ENCODE measurements at regions not wholly inside any gene's neighbourhood (a gene's known extent, or its start where the extent isn't known, plus 50 kb on each side); places are given as distances from the start of the nearest gene placed in this dataset.
"Not testable (repeated sequence)": the region's sequence is repeated elsewhere in the genome, so short reads cannot be mapped to it uniquely, and the experiment has no call there.

DNA sequence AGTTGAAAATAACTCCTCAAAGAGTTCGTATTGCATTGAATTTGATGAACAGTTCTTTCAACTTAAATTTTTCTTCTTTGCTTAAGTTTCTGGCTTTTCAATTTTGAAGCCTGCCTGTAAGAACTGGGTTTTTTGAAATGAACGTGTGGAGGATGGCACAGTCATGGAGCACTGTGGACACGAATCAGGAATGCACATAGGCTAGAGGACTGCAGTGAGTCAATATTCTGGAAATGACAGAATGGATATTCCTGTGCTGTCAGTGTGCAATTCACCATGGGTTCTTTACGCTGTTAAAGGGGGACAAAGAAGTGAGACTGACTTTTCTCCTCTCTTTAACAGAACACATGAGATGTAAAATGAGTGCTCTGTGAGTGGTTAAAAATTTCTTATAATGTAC lies 368.0 kb upstream of the AGA start:
- DNase-seq (ENCODE audit: low read depth), result no peak
- no peak overlapping the region for H3K4me3 ChIP-seq (ENCODE audit: low read depth, low read length)
- TF ChIP-seq, protein P1, sequence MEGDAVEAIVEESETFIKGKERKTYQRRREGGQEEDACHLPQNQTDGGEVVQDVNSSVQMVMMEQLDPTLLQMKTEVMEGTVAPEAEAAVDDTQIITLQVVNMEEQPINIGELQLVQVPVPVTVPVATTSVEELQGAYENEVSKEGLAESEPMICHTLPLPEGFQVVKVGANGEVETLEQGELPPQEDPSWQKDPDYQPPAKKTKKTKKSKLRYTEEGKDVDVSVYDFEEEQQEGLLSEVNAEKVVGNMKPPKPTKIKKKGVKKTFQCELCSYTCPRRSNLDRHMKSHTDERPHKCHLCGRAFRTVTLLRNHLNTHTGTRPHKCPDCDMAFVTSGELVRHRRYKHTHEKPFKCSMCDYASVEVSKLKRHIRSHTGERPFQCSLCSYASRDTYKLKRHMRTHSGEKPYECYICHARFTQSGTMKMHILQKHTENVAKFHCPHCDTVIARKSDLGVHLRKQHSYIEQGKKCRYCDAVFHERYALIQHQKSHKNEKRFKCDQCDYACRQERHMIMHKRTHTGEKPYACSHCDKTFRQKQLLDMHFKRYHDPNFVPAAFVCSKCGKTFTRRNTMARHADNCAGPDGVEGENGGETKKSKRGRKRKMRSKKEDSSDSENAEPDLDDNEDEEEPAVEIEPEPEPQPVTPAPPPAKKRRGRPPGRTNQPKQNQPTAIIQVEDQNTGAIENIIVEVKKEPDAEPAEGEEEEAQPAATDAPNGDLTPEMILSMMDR (IDR thresholded peaks at IDR 0.05; ENCODE audit: insufficient read depth, low read depth, low read length), result no peak

DNA sequence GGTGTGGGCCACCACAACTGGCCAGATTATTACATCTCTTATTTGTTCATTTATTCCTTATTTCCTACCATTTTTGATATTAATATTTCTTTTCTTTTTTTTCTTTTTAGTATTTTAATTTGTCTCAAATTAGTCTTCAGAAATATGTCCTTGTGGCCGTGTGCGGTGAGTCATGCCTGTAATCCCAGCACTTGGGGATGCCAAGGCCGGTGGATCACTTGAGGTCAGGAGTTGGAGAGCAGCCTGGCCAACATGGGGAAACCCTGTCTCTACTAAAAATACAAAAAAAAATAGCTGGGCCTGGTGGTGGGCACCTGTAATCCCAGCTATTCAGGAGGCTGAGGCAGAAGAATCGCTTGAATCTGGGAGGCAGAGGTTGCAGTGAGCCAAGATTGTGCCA lies 376.2 kb upstream of the AGA start:
- not testable (repeated sequence) for H3K4me3 ChIP-seq (ENCODE audit: low read depth, low read length); DNase-seq (ENCODE audit: low read depth)

DNA sequence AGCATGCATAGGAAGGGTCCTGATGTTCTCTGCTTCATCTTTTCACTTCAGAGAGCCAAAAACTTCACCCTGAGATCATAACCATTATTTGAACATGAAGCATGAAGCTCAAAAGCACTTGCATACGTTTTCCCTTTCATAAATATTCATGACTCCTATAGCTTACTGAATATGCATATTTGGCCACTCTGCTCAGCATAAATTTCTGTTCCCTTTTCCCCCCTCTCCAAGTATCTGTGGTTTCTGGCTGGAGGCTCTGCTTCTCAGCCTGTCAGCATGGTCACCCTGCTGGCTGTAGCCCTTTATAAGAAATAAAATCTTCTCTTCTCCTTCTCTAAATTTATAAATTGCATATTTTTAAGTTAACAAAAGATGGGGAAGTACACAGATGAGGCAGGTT lies 384.7 kb upstream of the AGA start:
- H3K4me3 ChIP-seq (ENCODE audit: low read depth, low read length), result no peak overlapping the region
- DNase-seq (ENCODE audit: low read depth), result no peak
- TF ChIP-seq, protein P1 (IDR thresholded peaks at IDR 0.05; ENCODE audit: insufficient read depth, low read depth, low read length), result no peak

DNA sequence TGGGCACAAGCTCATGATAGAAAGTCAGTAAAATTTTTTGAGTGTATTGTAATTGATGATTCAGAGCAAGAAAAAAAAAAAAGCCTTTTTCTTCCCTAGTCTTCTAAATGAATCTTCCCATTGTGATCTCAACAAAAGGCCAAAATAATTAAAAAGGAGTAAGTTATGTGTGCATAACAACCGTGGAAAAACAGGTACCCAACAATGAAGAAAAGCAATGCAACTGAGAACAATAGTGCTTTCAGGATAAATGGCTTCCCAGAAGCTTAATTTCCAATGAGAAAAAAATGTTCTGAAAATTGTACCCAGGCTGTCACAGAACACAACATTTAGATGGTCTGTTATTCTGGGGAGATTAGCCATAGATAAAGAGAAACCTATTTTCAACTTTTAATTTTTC lies 399.0 kb upstream of the AGA start:
- TF ChIP-seq, protein P1 (IDR thresholded peaks at IDR 0.05; ENCODE audit: insufficient read depth, low read depth, low read length), result no peak
- no peak overlapping the region for H3K4me3 ChIP-seq (ENCODE audit: low read depth, low read length)
- no peak for DNase-seq (ENCODE audit: low read depth)

DNA sequence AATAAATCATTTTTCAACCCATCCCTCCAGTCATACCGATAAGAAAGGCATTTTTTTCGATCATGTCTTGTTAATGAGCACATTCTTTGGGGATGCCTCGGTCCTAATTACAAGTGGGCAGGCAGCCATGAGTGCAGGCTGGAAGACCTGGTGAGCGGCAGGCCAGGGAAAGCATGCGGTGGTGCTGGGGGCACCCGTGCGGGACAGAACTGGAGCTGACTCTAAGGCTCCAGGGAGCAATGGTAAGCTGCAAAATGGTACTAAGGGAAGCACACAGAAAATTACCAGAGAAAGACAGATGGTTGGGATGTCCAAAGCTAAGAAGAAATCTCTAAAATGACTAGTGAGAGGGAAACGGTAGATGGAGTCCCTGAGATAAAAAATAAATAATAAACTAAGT lies 411.0 kb upstream of the AGA start:
- TF ChIP-seq, protein P1 (IDR thresholded peaks at IDR 0.05; ENCODE audit: insufficient read depth, low read depth, low read length), result no peak
- H3K4me3 ChIP-seq (ENCODE audit: low read depth, low read length), result no peak overlapping the region
- DNase-seq (ENCODE audit: low read depth), result no peak

DNA sequence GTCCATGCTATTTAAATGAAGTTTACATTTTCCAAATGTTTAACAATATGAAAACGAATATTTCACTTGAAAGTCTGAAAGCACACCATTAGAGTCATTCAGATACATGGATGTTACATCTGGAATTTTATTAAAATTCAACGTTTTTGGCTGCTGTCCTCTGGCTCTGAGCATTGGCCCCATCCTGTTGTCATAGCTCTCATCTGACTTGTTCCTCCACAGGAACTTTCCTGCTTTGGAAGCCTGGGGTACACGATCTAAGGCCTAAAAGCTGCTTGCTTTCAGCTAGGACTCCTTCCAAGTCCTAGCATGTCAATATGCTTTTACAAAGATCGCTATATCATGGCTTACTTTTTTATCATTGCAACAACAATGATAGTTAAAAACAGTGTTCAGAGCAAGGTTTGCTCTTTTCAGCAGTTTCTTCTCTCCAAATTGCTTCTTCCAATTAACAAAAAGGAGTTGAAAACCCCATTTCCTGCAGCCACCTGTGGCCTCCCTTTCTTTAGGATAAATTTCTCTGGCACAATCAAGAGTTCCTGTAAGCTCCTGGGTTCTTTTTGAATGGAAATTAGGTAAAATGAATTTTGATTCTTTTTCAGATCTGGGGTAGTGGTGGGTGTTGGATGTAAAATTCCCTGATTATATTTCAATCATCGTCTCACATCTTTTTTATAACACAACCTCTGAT lies 413.4 kb upstream of the AGA start:
- TF ChIP-seq, protein P1 (IDR thresholded peaks at IDR 0.05; ENCODE audit: insufficient read depth, low read depth, low read length), result no peak
- DNase-seq (ENCODE audit: low read depth), result no peak
- no peak overlapping the region for H3K4me3 ChIP-seq (ENCODE audit: low read depth, low read length)

DNA sequence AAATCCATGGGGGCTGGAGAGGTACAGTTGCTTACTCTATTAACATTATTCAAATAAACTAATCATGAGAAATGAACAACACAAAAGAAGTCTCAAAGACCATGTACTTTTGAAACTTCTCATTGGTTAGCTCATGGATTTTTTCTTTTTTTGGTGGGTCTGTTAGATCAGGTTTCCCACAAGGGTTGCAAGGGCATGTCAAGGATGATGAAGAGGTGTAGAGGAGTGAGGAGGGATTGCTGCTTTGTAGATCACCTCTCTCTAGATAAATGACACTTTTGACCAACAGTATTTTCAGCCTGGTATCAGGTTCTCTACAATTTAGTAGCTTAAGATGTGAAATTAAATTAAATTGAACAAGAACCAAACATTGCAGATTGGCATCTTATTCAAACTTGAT lies 417.9 kb upstream of the AGA start:
- TF ChIP-seq, protein P1 (IDR thresholded peaks at IDR 0.05; ENCODE audit: insufficient read depth, low read depth, low read length), result no peak
- DNase-seq (ENCODE audit: low read depth), result no peak
- no peak overlapping the region for H3K4me3 ChIP-seq (ENCODE audit: low read depth, low read length)
